HG02852 (cell line): ENCODE measurements at regions not wholly inside any gene's neighbourhood (a gene's known extent, or its start where the extent isn't known, plus 50 kb on each side); places are given as distances from the start of the nearest gene placed in this dataset.
"Not testable (repeated sequence)": the region's sequence is repeated elsewhere in the genome, so short reads cannot be mapped to it uniquely, and the experiment has no call there.

Source experiments
- ATAC-seq: cut with Tn5 transposase; IDR thresholded peaks from one replicate; pipeline ENCODE4 v1.9.1; 2021; ENCODE audit warnings: mild to moderate bottlenecking, moderate library complexity; ENCODE audit not compliant: unreplicated experiment

DNA sequence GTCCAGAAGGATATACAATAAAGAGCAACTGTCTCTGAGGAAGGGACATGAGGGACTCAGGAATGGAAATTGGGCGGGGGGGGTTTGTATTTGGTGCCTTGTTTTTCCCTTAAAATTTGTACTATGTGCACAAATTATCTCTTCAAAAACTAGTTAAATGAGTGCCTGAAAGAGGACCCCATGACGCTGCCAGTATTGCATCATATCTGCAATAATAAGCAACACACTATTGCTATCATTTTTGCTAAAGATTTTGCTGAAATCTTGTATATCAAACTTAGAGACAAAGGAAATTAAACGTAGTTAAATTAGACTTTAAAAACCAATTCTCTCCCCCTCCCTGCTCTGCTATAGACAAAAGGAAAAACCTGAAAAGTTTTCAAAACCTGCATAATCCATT is 89.7 kb upstream of the SLC30A5 start:
- no peak for ATAC-seq

DNA sequence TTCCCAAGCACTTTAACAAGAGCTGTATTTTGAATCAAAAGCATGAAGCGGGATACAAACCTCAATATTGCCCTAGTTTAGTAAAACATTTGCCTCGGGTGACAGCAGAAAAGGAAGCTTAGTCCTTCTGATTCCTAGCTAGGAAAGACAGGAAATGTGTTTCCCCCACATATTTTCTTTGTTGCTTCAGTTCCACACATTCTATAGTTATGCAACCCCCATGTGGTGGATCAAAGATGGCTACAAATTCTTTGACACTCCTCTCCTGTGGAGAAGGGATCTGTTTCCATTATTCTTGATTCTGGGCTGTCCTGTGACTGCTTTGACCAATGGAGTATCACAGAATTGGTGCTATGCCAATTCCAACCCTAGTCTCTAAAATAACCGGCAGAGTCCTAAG is 89.1 kb upstream of the SLC30A5 start:
- no peak for ATAC-seq

DNA sequence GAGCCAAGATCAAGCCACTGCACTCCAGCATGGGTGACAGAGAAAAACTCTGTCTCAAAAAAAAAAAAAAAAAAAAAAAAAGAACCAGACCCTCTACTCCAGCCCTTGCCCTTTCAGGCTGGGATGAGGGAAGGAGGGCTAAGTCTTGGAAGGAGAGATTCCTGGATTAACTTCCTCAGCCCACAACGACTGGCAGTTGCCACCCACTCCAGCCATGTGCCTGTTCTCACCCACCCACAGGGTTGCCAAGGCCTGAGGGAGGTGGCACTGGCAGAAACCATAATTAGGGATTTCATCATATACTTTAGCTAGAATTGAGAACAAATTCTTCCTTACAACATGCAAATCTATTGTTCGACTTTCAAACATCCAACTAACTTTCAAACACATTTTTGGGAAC is 87.8 kb upstream of the SLC30A5 start:
- no peak for ATAC-seq

DNA sequence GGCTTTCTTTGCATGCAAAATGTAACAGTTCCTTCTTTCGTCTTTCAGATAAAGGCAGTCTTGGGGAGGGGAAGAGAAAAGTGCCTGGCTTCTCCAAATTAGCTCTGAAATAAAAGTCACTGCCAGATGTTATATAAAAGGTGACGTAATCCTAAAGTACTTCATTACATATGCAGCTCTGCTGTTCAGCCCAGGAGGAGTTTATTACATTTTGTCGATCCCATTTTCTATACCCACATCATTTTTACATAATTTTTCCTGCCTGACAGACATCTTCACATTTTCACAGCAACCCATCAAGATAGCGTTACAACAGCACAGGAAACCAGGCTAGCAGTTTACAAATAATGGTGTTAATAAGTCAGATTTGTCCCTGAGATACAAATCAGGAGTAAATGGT is 86.7 kb upstream of the SLC30A5 start:
- no peak for ATAC-seq

DNA sequence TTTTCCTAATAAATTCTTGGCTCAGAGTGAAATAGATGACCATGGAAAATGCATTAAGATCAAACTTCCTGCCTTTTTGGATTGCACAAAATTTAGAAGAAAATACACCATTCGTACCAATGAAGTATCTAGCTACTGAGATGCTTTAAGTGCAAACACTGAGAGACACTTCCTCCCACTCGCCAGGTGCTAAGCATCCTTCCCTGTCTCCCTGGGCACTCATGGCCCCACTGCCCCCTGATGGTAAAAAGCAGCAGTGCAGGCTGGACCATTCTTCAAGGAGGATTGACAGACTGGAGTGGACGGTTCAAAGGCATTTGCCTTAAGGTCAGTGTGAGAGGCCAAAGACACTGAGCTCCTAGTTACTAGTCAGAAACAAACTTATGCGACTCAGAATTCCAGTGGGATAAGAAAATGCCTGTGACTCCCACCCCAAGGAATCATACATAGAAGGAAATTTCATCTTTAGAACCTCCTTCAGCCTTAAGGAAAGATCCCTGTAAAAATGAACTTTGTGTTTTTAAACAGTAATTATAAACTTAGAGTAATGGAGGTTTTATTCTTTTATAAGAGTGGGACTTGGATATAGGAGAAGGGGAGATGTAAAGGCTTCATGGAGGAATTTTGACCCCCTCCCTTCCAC is 86.0 kb upstream of the SLC30A5 start:
- ATAC-seq, result peak; percentile 85

DNA sequence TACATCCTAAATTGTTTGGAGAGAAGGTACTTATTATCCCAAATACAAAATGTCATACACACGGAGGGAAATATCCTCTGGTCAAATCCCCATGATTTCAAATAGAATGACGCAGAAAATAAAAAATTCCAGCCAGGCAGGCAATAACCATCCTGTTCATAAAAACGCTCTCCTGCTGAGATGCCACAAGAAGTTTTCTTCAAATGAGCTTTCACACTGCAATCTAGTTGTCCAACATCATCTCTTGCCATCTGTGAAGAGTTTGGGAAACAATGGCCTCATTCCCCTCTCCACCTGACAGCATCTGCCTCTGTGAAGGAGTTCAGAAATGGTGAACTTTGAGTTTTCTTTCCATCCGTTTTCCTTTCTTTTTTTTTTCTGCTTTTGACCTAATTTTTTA is 83.3 kb upstream of the SLC30A5 start:
- ATAC-seq, result no peak

DNA sequence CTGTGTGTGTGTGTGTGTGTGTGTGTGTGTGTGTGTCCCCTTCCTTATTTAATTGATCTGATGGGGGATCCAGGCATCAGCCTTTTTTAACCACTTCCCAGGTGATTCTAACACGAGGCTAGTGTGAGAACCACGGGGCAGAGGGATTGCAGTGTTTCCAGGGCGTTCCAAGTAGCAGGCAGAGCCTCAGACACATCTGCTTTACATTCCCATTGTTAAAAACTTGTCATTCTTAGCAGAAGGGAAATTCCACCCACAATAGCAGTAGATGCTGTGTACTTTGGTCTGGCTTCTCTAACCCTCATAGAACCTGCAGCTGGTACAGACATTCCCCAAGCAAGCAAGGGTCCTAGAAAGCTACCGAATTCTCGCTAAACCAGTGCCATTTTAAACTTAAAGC is 81.9 kb upstream of the SLC30A5 start:
- ATAC-seq, result no peak

DNA sequence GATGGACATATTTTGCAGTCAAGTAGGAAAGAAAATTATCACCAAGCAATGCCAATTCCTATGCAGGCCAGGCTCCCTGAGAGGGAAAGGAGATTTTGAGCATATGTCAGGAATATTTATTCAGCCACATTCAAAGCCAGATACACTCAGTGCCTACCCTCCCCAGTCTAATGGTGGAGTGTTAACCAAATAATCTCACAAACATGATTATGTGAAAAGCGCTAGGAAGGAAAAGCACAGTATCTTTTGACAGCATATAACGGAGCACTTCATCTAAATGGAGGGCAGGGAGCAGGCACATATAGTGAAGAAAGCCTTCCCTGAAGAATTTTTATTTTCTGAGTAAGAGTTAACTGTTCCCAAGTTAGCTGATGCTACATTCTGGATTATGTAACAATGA is 80.3 kb upstream of the SLC30A5 start:
- no peak for ATAC-seq

DNA sequence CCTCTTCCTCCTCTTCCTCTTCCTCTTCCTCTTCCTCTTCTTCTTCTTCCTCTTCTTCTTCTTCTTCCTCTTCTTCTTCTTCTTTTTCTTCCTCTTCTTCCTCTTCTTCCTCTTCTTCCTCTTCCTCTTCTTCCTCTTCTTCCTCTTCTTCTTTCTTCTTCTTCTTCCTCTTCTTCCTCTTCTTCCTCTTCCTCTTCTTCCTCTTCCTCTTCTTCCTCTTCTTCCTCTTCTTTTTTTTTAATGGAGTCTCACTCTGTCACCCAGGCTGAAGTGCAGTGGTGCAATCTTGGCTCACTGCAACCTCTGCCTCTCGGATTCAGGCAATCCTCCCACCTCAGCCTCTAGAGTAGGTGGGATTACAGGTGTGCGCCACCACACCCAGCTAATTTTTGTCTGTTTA is 79.8 kb upstream of the SLC30A5 start:
- not testable (repeated sequence) for ATAC-seq

DNA sequence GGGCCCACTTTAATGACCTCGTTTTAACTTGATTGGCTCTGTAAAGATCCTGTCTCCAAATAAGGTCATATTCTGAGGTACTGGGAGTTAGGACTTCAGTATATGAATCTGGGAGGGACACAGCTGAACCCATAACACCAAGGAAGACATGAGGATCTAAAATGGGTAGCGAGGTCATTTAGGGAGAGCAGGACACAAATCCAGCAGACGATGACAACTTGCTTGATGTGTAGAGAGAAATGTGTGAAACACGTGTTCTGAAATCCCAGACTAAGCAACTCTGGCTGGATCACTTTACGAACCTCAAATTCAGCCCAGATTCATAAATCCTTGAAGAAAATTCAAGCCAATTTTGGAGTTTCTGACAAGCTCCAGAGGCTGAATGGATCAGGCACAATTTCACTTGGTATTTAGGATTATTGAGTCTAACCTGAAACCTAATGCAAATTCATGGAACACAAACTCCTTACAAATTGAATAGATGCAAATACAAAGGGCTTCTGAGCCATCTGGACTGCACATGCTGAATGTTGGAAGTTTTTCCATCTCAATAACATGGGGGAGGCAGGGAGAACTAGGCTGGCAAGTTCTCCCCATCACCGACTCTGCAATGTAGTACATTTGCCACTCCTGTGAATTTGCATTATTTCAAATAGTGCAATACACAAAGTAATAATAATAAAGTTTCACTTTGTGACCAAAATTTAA is 74.0 kb upstream of the SLC30A5 start:
- ATAC-seq, result no peak

DNA sequence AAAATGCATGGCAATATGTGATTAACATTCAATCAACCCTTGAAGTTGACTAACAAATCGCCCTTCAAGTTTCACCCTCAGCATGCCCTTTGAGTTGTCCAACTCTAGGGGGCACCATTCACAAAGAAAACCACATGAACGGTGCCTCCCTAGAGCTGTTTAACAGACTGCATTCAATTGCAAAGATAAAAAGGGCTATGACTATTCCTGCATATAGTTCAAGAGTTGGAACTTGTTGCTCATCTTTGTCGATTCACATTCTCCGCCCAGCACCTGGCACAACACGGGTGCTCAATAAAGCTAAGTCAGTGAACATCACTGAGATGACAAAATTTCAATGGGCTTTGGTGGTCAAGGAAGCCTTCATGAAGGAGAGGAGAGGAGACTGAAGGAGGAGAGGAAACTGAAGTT is 69.6 kb upstream of the SLC30A5 start:
- no peak for ATAC-seq

DNA sequence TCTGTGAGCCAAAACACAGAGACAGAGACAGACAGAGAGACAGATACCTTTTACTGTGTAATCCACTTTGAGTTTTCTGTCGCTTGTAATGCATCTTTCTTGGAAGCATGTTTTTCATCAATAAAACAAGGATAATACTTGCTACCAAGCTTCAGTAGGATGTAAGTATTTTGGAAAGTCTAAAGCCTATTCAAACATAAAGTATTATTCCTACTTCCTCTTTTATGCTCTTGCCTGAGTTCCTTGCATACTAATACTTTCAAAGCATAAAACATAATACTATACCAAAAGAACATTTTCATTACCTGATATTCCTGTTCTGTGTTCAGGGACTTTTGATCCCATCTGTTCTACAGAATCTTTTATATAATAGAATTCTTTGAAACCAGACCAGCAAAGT is 64.5 kb upstream of the SLC30A5 start:
- no peak for ATAC-seq

DNA sequence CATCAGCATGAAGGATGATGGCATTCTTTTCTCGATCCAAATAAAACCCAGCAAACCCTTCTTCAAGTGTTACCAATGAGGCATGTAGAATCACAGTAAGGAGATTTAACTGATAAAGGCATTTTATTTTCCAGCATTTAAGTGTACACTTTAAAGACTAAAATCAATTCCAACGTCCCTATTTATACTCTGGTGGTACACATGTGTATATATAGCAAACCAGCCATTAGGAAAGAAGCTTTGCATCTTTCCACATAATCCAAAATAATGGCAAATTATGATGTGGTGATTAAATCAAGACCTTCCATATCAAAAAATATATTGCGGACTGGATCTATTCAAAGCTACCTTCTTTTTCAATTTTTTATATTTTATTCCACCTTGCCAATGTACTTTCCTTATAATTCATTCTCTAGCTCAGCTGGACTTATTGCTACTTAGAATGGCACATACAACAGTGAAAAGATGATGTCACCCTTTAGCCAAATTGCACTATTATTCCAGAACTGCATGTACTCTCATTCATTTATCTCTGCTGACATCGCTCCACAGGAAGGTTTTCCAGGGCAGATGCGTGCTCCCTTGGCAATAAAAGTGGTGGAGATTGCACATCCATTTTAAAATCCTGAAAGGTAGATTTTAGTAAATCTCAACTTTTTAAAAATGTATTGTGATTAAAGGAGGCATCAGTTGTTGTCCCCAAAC is 63.3 kb upstream of the SLC30A5 start:
- ATAC-seq, result no peak

DNA sequence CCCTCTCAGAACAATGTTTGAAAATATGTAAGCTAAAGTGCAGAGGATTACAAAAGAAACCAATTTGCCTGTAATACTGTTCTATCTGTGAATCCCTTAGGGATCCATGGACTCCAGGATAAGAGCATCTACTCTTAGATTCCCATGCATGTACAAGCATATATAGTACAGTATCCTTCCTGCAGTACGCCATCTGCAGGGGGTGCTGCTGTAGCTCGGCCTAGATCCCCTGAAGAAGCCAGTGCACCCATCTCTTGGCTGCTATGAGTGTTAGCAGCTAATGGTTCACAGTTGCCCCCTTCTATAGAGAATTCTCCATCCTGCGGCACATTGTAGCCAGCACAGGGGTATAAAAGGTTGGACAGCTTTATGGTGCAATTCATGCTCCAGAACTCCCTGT is 61.8 kb upstream of the SLC30A5 start:
- ATAC-seq, result no peak

DNA sequence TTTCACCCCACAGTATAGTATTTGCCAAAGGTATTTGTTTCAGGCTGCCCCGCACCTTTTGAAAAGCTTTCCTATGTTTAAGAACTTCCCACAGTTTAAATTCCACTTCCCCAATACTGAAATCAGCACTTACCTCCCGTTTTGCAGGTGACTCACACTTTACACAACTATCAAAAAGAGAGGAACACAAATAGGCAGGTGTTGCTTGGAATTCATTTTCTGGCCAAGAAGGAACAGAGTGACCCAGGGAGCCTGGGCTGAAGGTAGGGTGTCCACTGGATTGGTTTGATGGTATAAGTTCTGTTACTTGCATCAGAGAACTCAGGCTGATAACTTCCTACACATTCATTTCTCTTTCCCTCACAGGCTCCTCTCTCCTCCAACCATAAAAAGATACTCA is 60.1 kb upstream of the SLC30A5 start:
- no peak for ATAC-seq

DNA sequence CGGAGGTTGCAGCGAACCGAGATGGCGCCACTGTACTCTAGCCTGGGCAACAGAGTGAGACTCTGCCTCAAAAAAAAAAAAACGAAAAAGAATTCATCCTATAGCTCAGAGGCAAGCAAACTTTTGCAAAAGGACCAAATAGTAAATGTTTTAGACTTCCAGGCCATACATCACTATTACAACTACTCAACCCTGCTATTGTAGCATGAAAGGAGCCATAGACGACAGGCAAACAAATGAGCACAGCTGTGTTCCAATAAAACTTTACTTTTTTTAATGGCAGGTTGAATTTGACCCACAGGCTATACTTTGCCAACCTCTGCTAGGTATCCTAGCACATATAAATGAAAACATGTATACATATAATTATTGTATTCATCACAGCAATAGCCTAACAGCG is 58.9 kb upstream of the SLC30A5 start:
- no peak for ATAC-seq

DNA sequence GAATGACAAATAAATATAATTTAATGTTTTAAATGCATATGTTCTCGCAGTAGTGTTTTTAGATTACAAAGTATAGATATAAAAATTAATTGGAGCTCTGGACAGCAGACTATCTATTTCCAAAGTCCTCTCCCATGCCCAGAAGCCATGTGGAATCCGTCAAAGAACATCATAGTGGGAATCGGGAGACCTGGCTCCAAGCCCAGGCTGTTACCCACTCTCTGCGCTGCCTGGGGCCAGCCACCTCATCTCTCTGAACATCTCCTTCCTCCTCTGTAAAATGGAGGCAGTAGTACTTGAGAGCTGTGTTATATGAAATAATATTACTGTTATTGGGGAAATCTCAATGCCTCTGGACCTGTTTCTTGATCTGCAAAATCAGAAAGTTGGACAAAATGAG is 58.1 kb upstream of the SLC30A5 start:
- no peak for ATAC-seq

DNA sequence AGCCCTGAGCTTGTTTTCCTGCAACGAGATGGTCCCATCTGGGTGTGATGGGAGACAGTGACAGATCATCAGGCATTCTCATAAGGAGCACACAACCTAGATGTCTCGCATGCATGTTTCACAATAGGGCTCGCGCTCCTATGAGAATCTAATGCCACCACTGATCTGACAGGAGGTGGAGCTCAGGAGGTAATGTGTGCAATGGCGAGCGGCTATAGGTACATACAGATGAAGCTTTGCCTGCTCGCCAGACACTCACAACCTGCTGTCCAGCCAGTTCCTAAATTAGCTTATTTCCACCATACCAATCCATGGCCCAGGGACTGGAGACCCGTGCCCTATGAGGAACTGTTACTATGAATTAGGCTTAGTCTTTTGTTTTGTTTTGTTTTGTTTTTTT is 55.3 kb upstream of the SLC30A5 start:
- ATAC-seq, result no peak

DNA sequence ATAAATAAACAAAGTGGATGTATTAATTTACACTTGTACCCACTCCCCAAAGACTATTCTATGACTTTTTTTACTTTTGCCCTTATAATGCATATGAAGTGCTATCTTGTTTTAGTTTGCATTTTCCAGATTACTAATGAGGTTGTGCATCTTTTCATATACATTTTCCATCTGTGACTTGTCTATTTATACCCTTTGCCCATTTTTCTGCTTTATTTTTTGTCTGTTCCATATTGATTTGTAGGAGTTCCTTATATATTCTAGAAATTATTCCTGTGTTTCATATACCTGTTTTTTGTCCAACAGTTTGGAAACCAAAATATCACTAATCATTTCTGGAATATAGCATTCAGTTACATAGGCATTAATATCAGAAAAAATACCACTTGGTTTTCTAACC is 54.0 kb upstream of the SLC30A5 start:
- ATAC-seq, result no peak

DNA sequence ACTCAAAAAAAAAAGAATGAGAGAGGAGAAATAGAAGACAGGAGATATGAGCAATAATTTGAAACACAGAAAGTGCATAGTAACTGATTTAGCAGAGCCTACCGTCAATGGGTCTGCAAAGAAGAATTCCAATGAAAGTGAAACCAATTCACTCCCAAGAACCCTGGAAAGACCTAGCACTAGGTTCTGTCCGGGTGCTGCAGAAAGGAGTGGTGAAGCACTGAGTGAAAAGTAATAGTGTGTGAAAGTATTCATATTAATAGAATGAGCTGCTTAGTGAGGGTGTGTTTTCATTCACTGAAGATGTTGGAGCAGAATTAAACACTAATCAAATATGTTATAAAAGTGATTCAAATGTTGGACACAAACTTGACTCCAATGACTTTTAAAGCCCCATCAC is 51.3 kb upstream of the SLC30A5 start:
- ATAC-seq, result no peak

DNA sequence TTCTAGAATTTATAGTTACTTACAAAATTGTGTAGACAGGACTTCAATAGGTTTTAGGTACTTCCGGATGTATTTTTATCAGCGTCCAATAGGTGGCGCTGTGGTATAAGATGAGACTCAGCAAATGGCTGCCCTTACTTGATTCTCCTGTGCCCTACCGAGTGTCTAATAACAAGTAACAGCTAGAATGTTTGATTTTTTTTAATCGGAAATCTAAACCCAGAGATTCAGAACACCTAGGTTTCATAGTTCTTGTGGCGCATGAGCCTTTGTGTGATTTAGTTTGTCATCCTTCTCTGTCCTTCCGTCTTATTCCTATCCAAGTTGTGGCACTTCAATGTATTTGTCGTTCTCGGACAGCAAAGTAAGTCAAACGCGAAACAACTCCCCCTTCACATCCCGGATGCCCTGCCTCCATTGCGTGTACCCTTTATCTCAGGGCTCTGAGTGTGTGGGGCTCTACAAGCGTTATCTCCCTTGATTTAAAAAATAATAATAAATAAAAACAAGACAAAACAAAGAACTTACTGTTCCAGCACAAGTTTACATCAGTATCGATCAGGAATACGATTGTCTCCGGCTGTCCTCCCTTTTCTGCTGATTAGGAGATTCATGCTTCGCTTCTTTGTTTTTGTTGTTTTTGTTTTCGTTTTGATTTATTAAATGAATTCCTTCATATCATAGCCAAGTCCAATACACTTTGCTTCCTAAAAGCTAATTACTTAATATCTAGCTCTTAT is 50.7 kb upstream of the SLC30A5 start:
- ATAC-seq, result peak; percentile 93

DNA sequence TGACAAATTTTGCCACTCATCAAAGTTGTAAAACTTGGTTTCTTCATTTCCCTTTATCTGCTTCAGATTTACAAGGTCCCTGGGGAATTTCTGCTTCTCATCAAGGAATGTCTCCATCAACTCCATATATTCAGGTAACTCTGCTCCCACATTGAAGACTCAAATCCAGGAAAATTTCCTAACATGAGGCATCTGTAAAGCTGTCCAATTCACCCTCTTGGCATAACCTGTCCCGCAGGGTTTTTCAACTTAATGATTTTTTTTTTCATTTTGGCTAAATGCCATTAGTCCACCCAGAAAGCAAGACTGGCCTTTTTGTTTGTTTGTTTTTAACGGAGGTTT is 50.2 kb upstream of the SLC30A5 start:
- no peak for ATAC-seq
